ENCODE measurements at regions not wholly inside any gene's neighbourhood (a gene's known extent, or its start where the extent isn't known, plus 50 kb on each side); places are given as distances from the start of the nearest gene placed in this dataset.

DNA sequence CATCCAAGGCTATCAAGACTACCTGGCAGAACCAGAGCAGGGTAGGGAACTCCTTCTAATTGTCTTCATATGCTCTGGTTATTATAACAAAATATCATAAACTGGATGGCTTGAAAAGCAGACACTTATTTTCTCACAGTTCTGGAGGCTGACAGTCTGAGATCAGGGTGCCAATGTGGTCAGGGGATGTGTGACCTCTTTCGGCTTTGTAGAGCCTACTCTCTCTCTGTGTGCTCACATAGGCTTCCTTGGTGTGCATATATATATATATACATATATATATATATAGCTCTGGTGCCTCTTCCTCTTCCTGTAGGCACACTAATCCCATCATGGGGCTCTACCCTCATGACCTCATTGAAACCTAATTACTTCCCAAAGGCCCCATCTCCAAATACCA, 101.6 kb downstream of the ARL6IP6 start:
- FAIRE-seq (no peak), DNase-seq (ENCODE audit: insufficient read length, low spot score) (no peak)

DNA sequence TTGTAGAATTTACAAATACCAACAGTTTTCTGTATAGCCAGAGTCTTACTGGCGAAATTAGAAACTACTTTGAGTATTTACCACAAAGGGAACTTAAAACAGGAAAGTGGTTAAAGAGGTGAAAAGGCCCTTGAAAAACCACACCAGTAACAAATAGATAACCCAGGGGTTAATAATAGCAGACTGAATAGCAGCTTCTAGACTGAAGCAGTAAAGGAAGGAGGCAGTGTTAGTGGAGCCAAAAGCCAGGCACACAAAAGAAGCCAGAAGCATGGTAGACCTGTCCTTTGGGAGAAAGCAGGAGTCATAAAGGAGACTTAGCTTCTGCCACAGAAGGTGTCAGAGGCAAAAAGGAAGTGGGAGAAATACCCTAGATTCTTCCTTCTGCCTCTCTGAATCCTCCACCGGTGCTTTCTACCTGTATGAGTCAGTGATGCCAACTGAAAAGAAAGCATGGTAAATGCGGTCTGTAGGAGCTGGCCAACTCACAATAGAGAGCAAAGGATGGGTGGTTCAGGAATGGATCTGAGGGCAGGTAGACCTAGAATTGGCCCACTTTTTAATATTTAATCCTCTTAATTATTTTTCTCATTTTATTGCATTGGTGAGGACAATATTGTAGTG, 97.3 kb downstream of the ARL6IP6 start:
- FAIRE-seq (no peak), DNase-seq (ENCODE audit: insufficient read length, low spot score) (no peak)

DNA sequence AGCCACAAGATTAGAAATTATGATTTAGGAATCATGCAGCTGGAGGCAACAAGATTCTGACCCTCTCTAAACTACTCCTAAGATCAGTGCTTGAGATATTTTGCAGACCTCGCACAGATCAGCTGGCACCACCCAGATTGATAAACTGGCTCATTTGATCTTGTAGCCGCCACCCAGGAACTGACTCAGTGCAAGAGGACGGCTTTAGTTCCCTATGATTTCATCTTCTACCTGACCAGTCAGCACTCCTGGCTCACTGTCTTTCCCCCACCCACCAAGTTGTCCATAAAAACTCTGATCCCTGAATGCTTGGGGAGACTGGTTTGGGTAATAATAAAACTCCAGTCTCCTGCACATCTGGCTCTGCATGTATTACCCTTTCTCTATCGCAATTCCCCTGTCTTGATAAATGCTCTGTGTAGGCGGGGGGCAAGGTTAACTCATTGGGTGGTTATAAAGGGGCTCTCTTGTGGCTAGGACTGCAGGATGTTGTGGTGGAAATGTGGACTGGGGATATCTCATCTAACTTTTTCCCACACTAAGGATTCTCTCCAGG, 96.1 kb downstream of the ARL6IP6 start:
- no peak for DNase-seq (ENCODE audit: insufficient read length, low spot score)
- no peak for FAIRE-seq

DNA sequence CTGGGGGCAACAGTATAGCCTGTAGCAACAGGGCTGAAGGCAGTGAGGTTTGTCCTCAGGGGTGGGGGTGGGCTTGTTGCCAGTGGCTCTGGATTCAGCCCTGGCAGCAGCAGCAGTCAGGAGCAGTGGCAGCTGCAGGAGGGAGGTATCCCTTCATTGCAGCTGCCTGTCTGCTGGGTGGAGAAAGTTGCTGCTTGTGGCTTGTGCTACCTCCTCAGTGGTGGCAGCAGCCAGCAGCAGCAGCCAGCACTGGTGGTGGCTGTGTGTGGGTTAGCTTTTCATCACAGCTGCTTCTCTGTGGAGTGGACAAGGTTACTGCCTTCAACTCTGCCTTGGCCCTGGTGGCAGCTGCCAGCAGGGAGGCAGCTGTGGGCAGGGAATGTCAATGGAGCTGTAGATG, 94.9 kb downstream of the ARL6IP6 start:
- FAIRE-seq (no peak), DNase-seq (ENCODE audit: insufficient read length, low spot score) (no peak)
